OCI-LY3 (cell line): ENCODE measurements at regions not wholly inside any gene's neighbourhood (a gene's known extent, or its start where the extent isn't known, plus 50 kb on each side); places are given as distances from the start of the nearest gene placed in this dataset.

Experiments
- H2AFZ ChIP-seq: fragments of 200-600, 300-600 bp; shearing (Covaris generic); 2 replicates; pipeline ENCODE4 v1.6.0; 2014; ENCODE audit warnings: antibody characterized with exemption, low read depth, low read length
- H3K27ac ChIP-seq: fragments of 200-600, 300-600 bp; sonication (generic); 2 replicates; pipeline ENCODE4 v1.5.1; 2014; ENCODE audit warnings: mild to moderate bottlenecking, low read length, moderate library complexity, mixed read lengths
- H3K27me3 ChIP-seq: fragments of 200-600, 300-600 bp; sonication (generic); 2 replicates; pipeline ENCODE4 v1.6.1; 2014; ENCODE audit warnings: low read depth, low read length, mixed read lengths
- H3K36me3 ChIP-seq: fragments of 200-600, 300-600 bp; sonication (generic); replicated peaks from 2 replicates; pipeline ENCODE3; 2014; ENCODE audit warnings: low read depth, low read length, mixed read lengths
- H3K4me1 ChIP-seq: fragments of 300-600, 200-600 bp; sonication (generic); 2 replicates; pipeline ENCODE4 v1.6.1; 2014; ENCODE audit warnings: low read length, mixed read lengths
- H3K4me2 ChIP-seq: fragments of 200-600, 300-600 bp; sonication (generic); 2 replicates; pipeline ENCODE4 v1.6.1; 2014; ENCODE audit warnings: low read length, mixed read lengths
- H3K4me3 ChIP-seq: fragments of 300-600, 200-600 bp; sonication (generic); 2 replicates; pipeline ENCODE4 v1.5.1; 2014; ENCODE audit warnings: antibody characterized with exemption, mild to moderate bottlenecking, low read length, moderate library complexity
- H3K79me2 ChIP-seq: fragments of 300-600, 200-600 bp; shearing (Covaris generic); 2 replicates; pipeline ENCODE4 v1.6.1; 2014; ENCODE audit warnings: mild to moderate bottlenecking, low read length, mixed read lengths
- H3K9ac ChIP-seq: fragments of 300-600, 200-600 bp; shearing (Covaris generic); 2 replicates; pipeline ENCODE4 v1.6.0; 2014; ENCODE audit warnings: mild to moderate bottlenecking, low read length, moderate library complexity
- H3K9me3 ChIP-seq: fragments of 200-600, 300-600 bp; shearing (Covaris generic); 2 replicates; pipeline ENCODE4 v1.6.1; 2014; ENCODE audit warnings: low read length, mixed read lengths; ENCODE audit not compliant: insufficient read depth
- H4K20me1 ChIP-seq: fragments of 200-600, 300-600 bp; sonication (generic); 2 replicates; pipeline ENCODE4 v1.6.1; 2016; ENCODE audit warnings: low read length, mixed read lengths; ENCODE audit not compliant: insufficient read depth
- CTCF ChIP-seq: fragments of 200-600, 300-600 bp; sonication (generic); IDR thresholded peaks from 2 replicates; pipeline ENCODE4 v1.5.1; 2014; ENCODE audit warnings: antibody characterized with exemption, low read length, low read depth
- EZH2phosphoT487 ChIP-seq: fragments of 200-600 bp; shearing (Covaris generic); IDR thresholded peaks from 2 replicates; pipeline ENCODE4 v1.6.1; 2018; ENCODE audit warnings: antibody characterized with exemption, mixed run types, low read depth

- Histone ChIP-seq H3K36me3 (no peaks in the 10 kb centered on the region), H3K79me2 (no peaks in the 10 kb centered on the region), H3K4me1 (no peaks in the 10 kb centered on the region), H3K27me3 (peaks cover 20% of the 10 kb centered on the region), H4K20me1 (no peaks in the 10 kb centered on the region), H3K4me2 (no peak overlapping the region), H3K27ac (no peak overlapping the region), H3K9me3 (no peaks in the 10 kb centered on the region), H3K9ac (no peak overlapping the region), H3K4me3 (no peak overlapping the region), H2AFZ (no peak overlapping the region)
- TF ChIP-seq CTCF, result no peak
- TF ChIP-seq EZH2phosphoT487, result no peak
Measured at GRCh38 chr12:107485731-107486130, 199.9 kb upstream of the PWP1 start.

- Histone ChIP-seq H3K27ac (no peak overlapping the region), H3K4me2 (no peak overlapping the region), H4K20me1 (no peaks in the 10 kb centered on the region), H3K79me2 (no peaks in the 10 kb centered on the region), H2AFZ (no peak overlapping the region), H3K9ac (no peak overlapping the region), H3K4me1 (no peaks in the 10 kb centered on the region), H3K27me3 (peaks cover 19% of the 10 kb centered on the region), H3K9me3 (no peaks in the 10 kb centered on the region), H3K4me3 (no peak overlapping the region), H3K36me3 (no peaks in the 10 kb centered on the region)
- TF ChIP-seq EZH2phosphoT487, result no peak
- no peak for TF ChIP-seq CTCF
Measured at GRCh38 chr12:107486140-107486892, 199.3 kb upstream of the PWP1 start.

- no peak overlapping the region for H2AFZ ChIP-seq
- TF ChIP-seq CTCF, result no peak
- no peak for TF ChIP-seq EZH2phosphoT487
- no peak overlapping the region for H3K4me3 ChIP-seq
- no peak overlapping the region for H3K9ac ChIP-seq
- no peaks in the 10 kb centered on the region for H4K20me1 ChIP-seq
- H3K36me3 ChIP-seq, result no peaks in the 10 kb centered on the region
- H3K27ac ChIP-seq, result no peak overlapping the region
- no peaks in the 10 kb centered on the region for H3K4me1 ChIP-seq
- no peaks in the 10 kb centered on the region for H3K9me3 ChIP-seq
- no peaks in the 10 kb centered on the region for H3K79me2 ChIP-seq
- H3K27me3 ChIP-seq, result peaks cover 19% of the 10 kb centered on the region
- no peak overlapping the region for H3K4me2 ChIP-seq
Measured at GRCh38 chr12:107487011-107487680, 198.5 kb upstream of the PWP1 start.

- Histone ChIP-seq H3K4me2 (no peak overlapping the region), H3K79me2 (no peaks in the 10 kb centered on the region)
Measured at GRCh38 chr12:107488666-107489065, 196.9 kb upstream of the PWP1 start.

More at GRCh38 chr12:107488666-107489065, 196.9 kb upstream of the PWP1 start:
- Histone ChIP-seq H3K27ac (no peak overlapping the region), H3K36me3 (no peaks in the 10 kb centered on the region), H3K9me3 (no peaks in the 10 kb centered on the region), H3K4me1 (peaks cover 7% of the 10 kb centered on the region), H3K9ac (no peak overlapping the region), H4K20me1 (no peaks in the 10 kb centered on the region), H3K27me3 (peaks cover 19% of the 10 kb centered on the region), H3K4me3 (no peak overlapping the region), H2AFZ (no peak overlapping the region)
- TF ChIP-seq EZH2phosphoT487 (no peak), CTCF (no peak)
